CD4-positive, alpha-beta T cell treated with Interferon gamma for 1 hour (primary cell): ENCODE measurements at regions not wholly inside any gene's neighbourhood (a gene's known extent, or its start where the extent isn't known, plus 50 kb on each side); places are given as distances from the start of the nearest gene placed in this dataset.
"Not testable (repeated sequence)": the region's sequence is repeated elsewhere in the genome, so short reads cannot be mapped to it uniquely, and the experiment has no call there.

Source experiments
- DNase-seq: peaks from one replicate; pipeline ENCODE4 v3.0.0-alpha.2; 2020

DNA sequence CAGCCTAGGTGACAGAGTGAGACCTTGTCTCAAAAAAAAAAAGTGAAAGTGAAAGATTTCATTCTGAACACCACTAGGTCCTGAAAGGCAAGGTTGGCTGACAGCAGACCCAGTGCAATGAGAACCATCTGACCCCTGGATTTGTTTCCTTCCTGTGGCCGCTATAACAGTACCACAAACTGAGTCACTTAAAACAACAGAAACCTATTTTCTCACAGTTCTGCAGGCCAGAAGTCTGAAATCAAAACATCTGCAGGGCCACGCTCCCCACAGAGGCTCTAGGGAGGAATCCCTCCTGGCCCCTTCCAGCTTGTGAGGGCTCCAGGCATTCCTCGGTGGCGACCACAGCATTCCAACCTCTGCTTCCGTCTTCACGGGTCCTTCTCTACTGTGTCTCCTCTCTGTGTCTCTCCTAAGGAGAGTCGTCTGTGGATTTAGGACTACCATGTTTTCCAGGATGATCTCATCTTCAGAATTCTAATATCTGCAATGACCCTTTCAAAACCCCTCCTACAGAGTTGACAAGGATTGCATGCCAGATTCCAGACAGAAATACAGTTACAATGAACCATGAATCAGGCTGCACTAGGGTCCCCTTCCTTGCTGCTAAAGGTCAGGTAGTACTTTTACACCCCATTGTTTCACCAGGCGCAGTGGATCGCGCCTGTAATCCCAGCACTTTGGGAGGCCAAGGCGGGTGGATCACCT is 78.0 kb upstream of the ADGRL1 start:
- DNase-seq = peak; percentile 5

GRCh38 chr19:14279270-14279669 is 73.3 kb upstream of the ADGRL1 start:
- not testable (repeated sequence) for DNase-seq

DNA sequence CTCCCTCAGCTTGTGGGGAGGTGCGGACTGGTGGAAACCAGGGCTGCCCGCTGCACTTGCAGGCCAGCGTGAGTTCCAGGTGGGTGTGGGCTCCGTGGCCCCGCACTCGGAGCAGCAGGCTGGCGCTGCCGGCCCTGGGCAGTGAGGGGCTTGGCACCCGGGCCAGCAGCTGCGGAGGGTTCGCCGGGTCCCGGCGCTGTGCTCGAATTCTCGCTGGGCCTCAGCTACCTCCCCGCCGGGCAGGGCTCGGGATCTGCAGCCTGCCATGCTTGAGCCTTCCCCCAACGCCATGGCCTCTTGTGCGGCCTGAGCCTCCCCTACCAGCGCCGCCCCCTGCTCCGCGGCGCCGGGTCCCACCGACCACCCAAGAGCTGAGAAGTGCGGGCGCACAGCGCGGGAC is 71.6 kb upstream of the ADGRL1 start:
- DNase-seq = no peak

GRCh38 chr19:14275823-14276222 is 69.9 kb upstream of the ADGRL1 start:
- DNase-seq = not testable (repeated sequence)

DNA sequence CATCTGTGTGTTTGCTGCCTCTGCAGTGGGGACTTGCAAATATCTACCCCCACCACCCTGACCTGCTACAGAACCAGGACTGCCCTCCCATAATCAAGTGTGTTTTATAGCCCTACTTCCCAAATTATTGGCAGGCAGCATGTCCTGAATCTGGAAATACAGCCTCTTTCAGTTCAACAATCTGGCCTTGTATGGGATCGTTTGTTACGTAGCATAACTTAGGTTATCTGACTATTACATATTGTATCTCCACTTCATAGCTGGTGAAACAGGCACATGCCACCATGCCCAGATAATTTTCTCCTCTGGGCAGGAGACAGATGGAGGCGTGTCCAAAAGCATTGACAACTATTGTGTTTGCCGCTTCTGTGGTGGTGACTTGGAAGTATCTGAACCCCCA is 66.7 kb upstream of the ADGRL1 start:
- no peak for DNase-seq

- no peak for DNase-seq
These were observed 65.9 kb upstream of the ADGRL1 start for GRCh38 chr19:14271840-14272239.

DNA sequence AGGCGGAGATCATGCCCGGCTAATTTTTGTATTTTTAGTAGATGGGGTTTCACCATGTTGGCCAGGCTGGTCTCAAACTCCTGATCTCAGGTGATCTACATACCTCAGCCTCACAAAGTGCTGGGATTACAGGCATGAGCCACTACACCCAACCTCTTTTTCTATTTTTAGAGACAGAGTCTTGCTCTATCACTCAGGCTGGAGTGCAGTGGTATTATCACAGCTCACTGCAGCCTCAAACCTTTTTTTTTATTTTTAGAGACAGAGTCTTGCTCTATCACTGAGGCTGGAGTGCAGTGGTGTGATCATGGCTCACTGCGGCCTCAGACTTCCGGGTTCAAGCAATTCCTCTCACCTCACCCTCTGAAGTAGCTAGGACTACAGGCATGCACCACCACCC is 64.6 kb upstream of the ADGRL1 start:
- not testable (repeated sequence) for DNase-seq

GRCh38 chr19:14267224-14267741 is 61.3 kb upstream of the ADGRL1 start:
- no peak for DNase-seq

GRCh38 chr19:14266208-14266607 is 60.2 kb upstream of the ADGRL1 start:
- DNase-seq = not testable (repeated sequence)

GRCh38 chr19:14265290-14266036 is 59.5 kb upstream of the ADGRL1 start:
- DNase-seq = no peak

DNA sequence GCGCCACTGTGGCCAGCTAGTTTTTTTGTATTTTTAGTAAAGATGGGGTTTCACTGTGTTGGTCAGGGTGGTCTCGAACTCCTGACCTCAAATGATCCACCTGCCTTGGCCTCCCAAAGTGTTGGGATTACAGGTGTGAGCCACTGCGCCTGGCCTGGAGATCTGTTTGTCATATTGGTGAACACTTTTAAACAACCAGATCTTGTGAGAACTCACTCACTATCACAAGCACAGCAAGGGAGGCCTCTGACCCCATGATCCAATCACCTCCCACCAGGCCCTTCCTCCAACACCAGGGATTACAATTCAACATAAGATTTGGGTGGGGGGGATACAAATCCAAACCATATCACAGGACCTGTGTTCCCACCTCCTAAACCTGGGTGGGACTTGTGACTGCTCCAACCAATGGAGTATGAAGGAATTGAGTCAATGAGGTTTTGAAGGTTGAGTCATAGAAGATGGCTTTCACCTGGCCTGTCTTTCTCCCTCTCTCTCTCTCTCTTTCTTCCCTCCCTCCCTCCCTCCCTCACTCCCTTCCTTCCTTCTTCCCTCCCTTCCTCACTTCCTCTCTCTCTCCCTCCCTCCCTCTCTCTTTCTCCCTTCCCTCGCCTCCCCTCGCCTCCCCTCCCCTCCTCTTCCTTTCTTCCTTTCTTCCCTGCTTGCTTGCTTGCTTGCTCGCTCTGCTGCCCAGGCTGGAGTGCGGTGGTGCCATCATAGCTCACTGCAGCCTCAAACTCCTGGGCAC is 50.1 kb upstream of the ADGRL1 start:
- DNase-seq = not testable (repeated sequence)
